Adrenal gland (tissue), 5 donors: ENCODE measurements at regions not wholly inside any gene's neighbourhood (a gene's known extent, or its start where the extent isn't known, plus 50 kb on each side); places are given as distances from the start of the nearest gene placed in this dataset.

Experiments used
- POLR2A ChIP-seq, 2 donors: fragments of 450-650 bp; IDR thresholded peaks; one replicate each; pipeline ENCODE4 v1.6.1; 2017; ENCODE audit warnings: antibody characterized with exemption in 2 of 2, mild to moderate bottlenecking in 2 of 2, moderate library complexity in 1 of 2
- TF ChIP-seq, protein P1 (sequence below), 6 experiments: fragments of 450-650 bp in 4 of 6; fragments of 200-600 bp in 2 of 6; sonication (generic) in 1 of 6; IDR thresholded peaks; 1 replicate in 5 of 6; 2 replicates in 1 of 6; pipeline versions ENCODE4 v1.5.1 to v1.8.0; 2016 to 2021; ENCODE audit warnings: antibody characterized with exemption in 6 of 6, mild to moderate bottlenecking in 2 of 6, moderate library complexity in 1 of 6
- donor health status: DM: no; HTN: no; CAD: no.

GRCh38 chr2:165024199-165024598 is 68.9 kb upstream of the SLC38A11 start:
- TF ChIP-seq, protein P1, sequence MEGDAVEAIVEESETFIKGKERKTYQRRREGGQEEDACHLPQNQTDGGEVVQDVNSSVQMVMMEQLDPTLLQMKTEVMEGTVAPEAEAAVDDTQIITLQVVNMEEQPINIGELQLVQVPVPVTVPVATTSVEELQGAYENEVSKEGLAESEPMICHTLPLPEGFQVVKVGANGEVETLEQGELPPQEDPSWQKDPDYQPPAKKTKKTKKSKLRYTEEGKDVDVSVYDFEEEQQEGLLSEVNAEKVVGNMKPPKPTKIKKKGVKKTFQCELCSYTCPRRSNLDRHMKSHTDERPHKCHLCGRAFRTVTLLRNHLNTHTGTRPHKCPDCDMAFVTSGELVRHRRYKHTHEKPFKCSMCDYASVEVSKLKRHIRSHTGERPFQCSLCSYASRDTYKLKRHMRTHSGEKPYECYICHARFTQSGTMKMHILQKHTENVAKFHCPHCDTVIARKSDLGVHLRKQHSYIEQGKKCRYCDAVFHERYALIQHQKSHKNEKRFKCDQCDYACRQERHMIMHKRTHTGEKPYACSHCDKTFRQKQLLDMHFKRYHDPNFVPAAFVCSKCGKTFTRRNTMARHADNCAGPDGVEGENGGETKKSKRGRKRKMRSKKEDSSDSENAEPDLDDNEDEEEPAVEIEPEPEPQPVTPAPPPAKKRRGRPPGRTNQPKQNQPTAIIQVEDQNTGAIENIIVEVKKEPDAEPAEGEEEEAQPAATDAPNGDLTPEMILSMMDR (IDR thresholded peaks at IDR 0.05), result no peak
- TF ChIP-seq POLR2A (IDR thresholded peaks at IDR 0.05), result no peak
